SH-SY5Y (cell line): ENCODE measurements at regions not wholly inside any gene's neighbourhood (a gene's known extent, or its start where the extent isn't known, plus 50 kb on each side); places are given as distances from the start of the nearest gene placed in this dataset.

Experiments
- GATA2 ChIP-seq: IDR thresholded peaks from 2 replicates; pipeline ENCODE4 v1.6.1; 2011; ENCODE audit warnings: mild to moderate bottlenecking, low read depth, low read length
- GATA3 ChIP-seq: IDR thresholded peaks from 2 replicates; pipeline ENCODE4 v1.6.1; 2011; ENCODE audit warnings: low read depth, mild to moderate bottlenecking, low read length, moderate library complexity

GRCh38 chrX:43585922-43586321 is 70.2 kb upstream of the MAOA start:
- no peak for TF ChIP-seq GATA2
- no peak for TF ChIP-seq GATA3
